Spleen (tissue), 11 donors: ENCODE measurements at regions not wholly inside any gene's neighbourhood (a gene's known extent, or its start where the extent isn't known, plus 50 kb on each side); places are given as distances from the start of the nearest gene placed in this dataset.

Source experiments
- DNase-seq: peaks from one replicate; pipeline ENCODE4 v3.0.0-alpha.2; 2020
- H3K27ac ChIP-seq, 8 donors: fragments of 200-600 bp; sonication (generic) in 7 of 8; 1 replicate in 4 of 8; 2 replicates in 4 of 8; pipeline versions ENCODE4 v1.5.0 to v1.8.0; 2016 to 2021; ENCODE audit warnings: inconsistent platforms in 4 of 8, mild to moderate bottlenecking in 4 of 8, moderate library complexity in 1 of 8
- H3K27me3 ChIP-seq, 7 donors: fragments of 200-600 bp; sonication (generic) in 6 of 7; replicated peaks in 1 of 7; 1 replicate in 4 of 7; 2 replicates in 3 of 7; pipeline versions ENCODE4 v1.5.0 to v1.8.0; 2016 to 2021; ENCODE audit warnings: inconsistent platforms in 3 of 7, mild to moderate bottlenecking in 1 of 7
- H3K36me3 ChIP-seq, 6 donors: fragments of 200-600 bp; sonication (generic) in 5 of 6; 1 replicate in 4 of 6; 2 replicates in 2 of 6; pipeline versions ENCODE4 v1.5.0 to v1.8.0; 2016 to 2021; ENCODE audit warnings: inconsistent platforms in 2 of 6
- H3K4me1 ChIP-seq, 6 donors: fragments of 200-600 bp; sonication (generic) in 5 of 6; 1 replicate in 3 of 6; 2 replicates in 3 of 6; pipeline versions ENCODE4 v1.5.0 to v1.8.0; 2016 to 2021; ENCODE audit warnings: inconsistent platforms in 3 of 6
- H3K4me3 ChIP-seq, 8 donors: fragments of 200-600 bp; sonication (generic) in 7 of 8; 1 replicate in 4 of 8; 2 replicates in 4 of 8; pipeline versions ENCODE4 v1.5.0 to v1.8.0; 2016 to 2021; ENCODE audit warnings: inconsistent platforms in 4 of 8, mild to moderate bottlenecking in 4 of 8, moderate library complexity in 2 of 8
- H3K9me3 ChIP-seq, 8 donors: fragments of 200-600 bp; sonication (generic) in 7 of 8; 1 replicate in 4 of 8; 2 replicates in 4 of 8; pipeline versions ENCODE4 v1.5.0 to v1.8.0; 2016 to 2021; ENCODE audit warnings: inconsistent platforms in 4 of 8
- POLR2A ChIP-seq, 3 donors: fragments of 450-650 bp; IDR thresholded peaks; one replicate each; pipeline ENCODE4 v1.5.1; 2017; ENCODE audit warnings: antibody characterized with exemption in 3 of 3, mild to moderate bottlenecking in 1 of 3
- POLR2AphosphoS5 ChIP-seq, 3 donors: sonication (generic); formaldehyde crosslinking; IDR thresholded peaks; one replicate each; pipeline ENCODE4 v1.5.1; 2017; ENCODE audit warnings: antibody characterized with exemption in 3 of 3
- WGBS, 5 donors: extraction: QIAGEN DNeasy Blood & Tissue Kit in 3 of 5; methylation state at CpG; one replicate each; pipeline versions ENCODE4 v1.1.5 to v1.1.7; 2013 to 2018; 5-methylcytosine and 5-hydroxymethylcytosine counted together
- intact Hi-C: fragments of 100-400 bp; cut with DNase I; formaldehyde crosslinking; loops from one replicate; pipeline ENCODE4 v1.15.0; 2023; ENCODE audit warnings: low total_unique reads
- TF ChIP-seq, protein P1 (sequence below), 11 experiments: fragments of 200-600 bp in 7 of 11; fragments of 450-650 bp in 4 of 11; sonication (generic) in 4 of 11; IDR thresholded peaks in 8 of 11; conservative IDR thresholded peaks in 3 of 11; 1 replicate in 7 of 11; 2 replicates in 4 of 11; pipeline versions ENCODE4 v1.4.0 to v1.8.0; 2016 to 2021; ENCODE audit warnings: antibody characterized with exemption in 11 of 11, inconsistent platforms in 4 of 11, mild to moderate bottlenecking in 1 of 11
- donor health status: healthy with polysubstance abuse.
- donor health status: DM: no; HTN: no; CAD: no; lungs with moderate emphysema.
- donor health status: DM: no; HTN: no; CAD: no.
- donor health status: Bipolar disorder and iron deficiency.
- donor health status: healthy.
- donor health status: DM: no; HTN: no; CAD: no.
- donor health status: DM: yes; HTN: yes; CAD: no.

DNA sequence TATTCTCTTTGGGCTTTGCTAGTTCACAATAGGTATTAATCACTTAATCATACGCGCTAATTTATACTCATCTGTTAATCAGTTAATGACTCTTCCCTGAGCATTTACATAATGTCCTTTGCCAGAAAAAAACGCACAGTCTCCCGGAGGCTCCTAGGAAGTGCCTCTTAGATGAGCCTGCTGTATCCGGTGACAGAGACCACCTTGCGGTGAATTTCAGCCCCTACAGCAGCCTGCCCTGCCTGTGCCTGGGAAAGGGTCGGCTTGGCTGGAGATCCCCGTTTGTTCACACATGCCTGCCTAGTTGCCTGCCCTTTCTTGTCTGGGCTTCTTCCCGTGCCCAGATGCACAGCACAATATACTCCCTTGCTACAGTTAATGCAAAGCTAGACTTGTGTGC lies 152.9 kb downstream of the ZBTB18 start:
- Histone ChIP-seq H3K9me3 (no peaks in the 10 kb centered on the region), H3K4me3 (no peak overlapping the region), H3K36me3 (no peaks in the 10 kb centered on the region), H3K27ac (no peak overlapping the region), H3K4me1 (no peaks in the 10 kb centered on the region), H3K27me3 (no peaks in the 10 kb centered on the region)
- TF ChIP-seq POLR2AphosphoS5 (IDR thresholded peaks at IDR 0.05) (no peak), POLR2A (IDR thresholded peaks at IDR 0.05) (no peak)
- TF ChIP-seq, protein P1, sequence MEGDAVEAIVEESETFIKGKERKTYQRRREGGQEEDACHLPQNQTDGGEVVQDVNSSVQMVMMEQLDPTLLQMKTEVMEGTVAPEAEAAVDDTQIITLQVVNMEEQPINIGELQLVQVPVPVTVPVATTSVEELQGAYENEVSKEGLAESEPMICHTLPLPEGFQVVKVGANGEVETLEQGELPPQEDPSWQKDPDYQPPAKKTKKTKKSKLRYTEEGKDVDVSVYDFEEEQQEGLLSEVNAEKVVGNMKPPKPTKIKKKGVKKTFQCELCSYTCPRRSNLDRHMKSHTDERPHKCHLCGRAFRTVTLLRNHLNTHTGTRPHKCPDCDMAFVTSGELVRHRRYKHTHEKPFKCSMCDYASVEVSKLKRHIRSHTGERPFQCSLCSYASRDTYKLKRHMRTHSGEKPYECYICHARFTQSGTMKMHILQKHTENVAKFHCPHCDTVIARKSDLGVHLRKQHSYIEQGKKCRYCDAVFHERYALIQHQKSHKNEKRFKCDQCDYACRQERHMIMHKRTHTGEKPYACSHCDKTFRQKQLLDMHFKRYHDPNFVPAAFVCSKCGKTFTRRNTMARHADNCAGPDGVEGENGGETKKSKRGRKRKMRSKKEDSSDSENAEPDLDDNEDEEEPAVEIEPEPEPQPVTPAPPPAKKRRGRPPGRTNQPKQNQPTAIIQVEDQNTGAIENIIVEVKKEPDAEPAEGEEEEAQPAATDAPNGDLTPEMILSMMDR (IDR thresholded peaks at IDR 0.05 in 8 of 11, conservative IDR thresholded peaks at IDR 0.05 in 3 of 11): no peak
- intact Hi-C loops: no loop called here
- DNase-seq: no peak
- WGBS, 5 donors: 86 to 92% (median 91%) methylated on average over 9 of the region's 9 CpGs

DNA sequence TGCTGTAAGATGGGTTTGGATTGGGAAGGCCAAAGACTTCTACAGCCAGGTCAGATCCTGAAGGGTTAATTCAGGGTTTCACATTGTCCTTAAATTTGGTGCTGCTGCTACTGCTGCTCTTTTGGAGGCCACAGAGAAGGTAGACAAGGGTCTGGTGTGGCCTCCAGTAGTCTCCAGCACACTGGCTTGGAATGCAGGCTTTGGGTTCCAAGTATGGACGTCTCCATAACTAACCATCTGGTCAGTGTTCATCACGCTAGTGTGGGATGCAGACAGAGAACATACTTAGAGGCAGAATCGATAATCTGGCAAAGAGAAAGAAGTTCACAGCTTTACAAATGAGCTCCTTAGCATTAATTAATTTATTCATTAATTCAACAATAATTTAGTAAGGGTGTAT lies 154.1 kb downstream of the ZBTB18 start:
- no peak for DNase-seq
- intact Hi-C loops: no loop called here
- no peaks in the 10 kb centered on the region for H3K9me3 ChIP-seq
- WGBS, 5 donors: 78 to 93% (median 89%) methylated on average over 3 of the region's 3 CpGs
- H3K36me3 ChIP-seq: no peaks in the 10 kb centered on the region
- TF ChIP-seq, protein P1 (IDR thresholded peaks at IDR 0.05 in 8 of 11, conservative IDR thresholded peaks at IDR 0.05 in 3 of 11): no peak
- TF ChIP-seq POLR2AphosphoS5 (IDR thresholded peaks at IDR 0.05) (no peak), POLR2A (IDR thresholded peaks at IDR 0.05) (no peak)
- no peak overlapping the region for H3K4me3 ChIP-seq
- no peaks in the 10 kb centered on the region for H3K27me3 ChIP-seq
- no peak overlapping the region for H3K27ac ChIP-seq
- peaks cover 0 to 9% (median 0%) of the 10 kb centered on the region in 6 donors for H3K4me1 ChIP-seq

DNA sequence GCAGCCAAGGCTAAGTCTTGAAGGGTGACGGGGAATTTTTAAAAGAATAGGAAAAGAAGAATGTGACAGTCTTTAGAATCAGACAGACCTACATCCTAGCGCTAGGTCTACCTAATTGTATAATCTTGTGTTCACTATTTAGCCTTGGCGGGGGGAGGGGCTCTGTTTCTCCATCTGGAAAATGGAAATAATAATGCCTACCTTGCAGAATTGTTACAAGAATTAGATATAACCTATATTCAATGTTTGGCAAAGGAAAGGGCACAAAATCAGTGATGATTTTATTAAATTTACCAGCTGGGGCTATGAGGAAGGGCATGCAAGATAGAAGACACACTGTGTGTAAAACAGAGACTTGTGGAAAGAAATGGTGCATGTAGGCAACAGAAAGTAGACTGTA lies 154.8 kb downstream of the ZBTB18 start:
- TF ChIP-seq, protein P1 (IDR thresholded peaks at IDR 0.05 in 8 of 11, conservative IDR thresholded peaks at IDR 0.05 in 3 of 11): no peak
- TF ChIP-seq POLR2AphosphoS5 (IDR thresholded peaks at IDR 0.05): no peak
- no peak for TF ChIP-seq POLR2A (IDR thresholded peaks at IDR 0.05)
- no peaks in the 10 kb centered on the region for H3K27me3 ChIP-seq
- DNase-seq: no peak
- WGBS, 5 donors: 92 to 99% (median 96%) methylated on average over 3 of the region's 3 CpGs
- no peak overlapping the region for H3K27ac ChIP-seq
- no peaks in the 10 kb centered on the region for H3K36me3 ChIP-seq
- no peak overlapping the region for H3K4me3 ChIP-seq
- intact Hi-C loops: no loop called here
- H3K4me1 ChIP-seq: peaks cover 0 to 9% (median 0%) of the 10 kb centered on the region in 6 donors
- H3K9me3 ChIP-seq: no peaks in the 10 kb centered on the region

DNA sequence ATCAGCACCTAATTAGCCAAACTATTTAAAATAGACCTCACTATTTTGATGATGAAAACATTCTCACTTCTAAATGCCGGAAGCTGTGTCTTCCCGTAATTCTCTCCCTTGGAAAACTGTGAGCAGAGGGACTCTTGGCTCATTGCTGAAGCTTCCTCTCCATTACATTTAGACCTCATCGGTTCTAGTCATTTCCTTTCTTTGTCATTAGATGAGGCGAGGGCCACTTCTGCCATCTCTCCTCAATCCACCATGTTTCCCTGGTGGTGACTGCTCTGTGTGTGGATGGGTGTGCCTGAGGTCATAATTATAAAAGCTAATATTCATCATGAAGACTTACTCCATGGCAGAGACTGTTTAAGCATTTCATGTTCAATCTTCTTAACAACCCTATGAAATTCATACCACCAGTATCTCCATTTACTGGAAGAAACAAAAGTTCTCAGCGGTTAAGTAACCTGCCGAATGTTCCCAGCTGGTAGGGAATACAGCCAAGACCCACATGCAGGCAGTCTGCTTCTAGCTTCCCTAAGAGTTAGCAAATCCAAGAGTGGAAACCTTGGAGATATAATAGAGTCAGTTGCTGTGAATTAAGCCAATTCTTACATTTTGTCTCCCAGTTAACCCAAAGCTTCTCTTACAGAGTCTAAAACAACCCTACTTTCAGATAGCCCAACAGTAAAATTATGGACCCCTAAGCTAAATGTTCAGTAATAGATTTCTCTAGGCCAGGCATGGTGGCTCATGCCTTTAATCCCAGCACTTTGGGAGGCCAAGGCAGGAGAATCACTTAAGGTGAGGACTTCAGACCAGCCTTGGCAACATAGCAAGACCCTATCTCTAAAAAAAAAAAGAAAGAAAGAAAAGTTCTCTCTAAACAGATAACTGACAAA lies 156.2 kb downstream of the ZBTB18 start:
- WGBS, 5 donors: 84 to 93% (median 86%) methylated on average over 6 of the region's 6 CpGs
- TF ChIP-seq POLR2A (IDR thresholded peaks at IDR 0.05) (no peak), POLR2AphosphoS5 (IDR thresholded peaks at IDR 0.05) (no peak)
- TF ChIP-seq, protein P1 (IDR thresholded peaks at IDR 0.05 in 8 of 11, conservative IDR thresholded peaks at IDR 0.05 in 3 of 11): no peak
- no peak for DNase-seq
- H3K36me3 ChIP-seq: no peaks in the 10 kb centered on the region
- no peak overlapping the region for H3K4me3 ChIP-seq
- H3K4me1 ChIP-seq: peaks cover 0 to 9% (median 0%) of the 10 kb centered on the region in 6 donors
- H3K9me3 ChIP-seq: no peaks in the 10 kb centered on the region
- H3K27ac ChIP-seq: no peak overlapping the region
- intact Hi-C loops: no loop called here
- no peaks in the 10 kb centered on the region for H3K27me3 ChIP-seq
